ENCODE measurements at regions not wholly inside any gene's neighbourhood (a gene's known extent, or its start where the extent isn't known, plus 50 kb on each side); places are given as distances from the start of the nearest gene placed in this dataset.

- no peak for DNase-seq
- Histone ChIP-seq H3K4me1 (no peaks in the 10 kb centered on the region), H3K36me3 (no peaks in the 10 kb centered on the region), H3K27me3 (no peaks in the 10 kb centered on the region), H3K4me3 (ENCODE audit: low read depth, low read length) (no peak overlapping the region), H3K9me3 (no peaks in the 10 kb centered on the region)
- TF ChIP-seq, protein P1, sequence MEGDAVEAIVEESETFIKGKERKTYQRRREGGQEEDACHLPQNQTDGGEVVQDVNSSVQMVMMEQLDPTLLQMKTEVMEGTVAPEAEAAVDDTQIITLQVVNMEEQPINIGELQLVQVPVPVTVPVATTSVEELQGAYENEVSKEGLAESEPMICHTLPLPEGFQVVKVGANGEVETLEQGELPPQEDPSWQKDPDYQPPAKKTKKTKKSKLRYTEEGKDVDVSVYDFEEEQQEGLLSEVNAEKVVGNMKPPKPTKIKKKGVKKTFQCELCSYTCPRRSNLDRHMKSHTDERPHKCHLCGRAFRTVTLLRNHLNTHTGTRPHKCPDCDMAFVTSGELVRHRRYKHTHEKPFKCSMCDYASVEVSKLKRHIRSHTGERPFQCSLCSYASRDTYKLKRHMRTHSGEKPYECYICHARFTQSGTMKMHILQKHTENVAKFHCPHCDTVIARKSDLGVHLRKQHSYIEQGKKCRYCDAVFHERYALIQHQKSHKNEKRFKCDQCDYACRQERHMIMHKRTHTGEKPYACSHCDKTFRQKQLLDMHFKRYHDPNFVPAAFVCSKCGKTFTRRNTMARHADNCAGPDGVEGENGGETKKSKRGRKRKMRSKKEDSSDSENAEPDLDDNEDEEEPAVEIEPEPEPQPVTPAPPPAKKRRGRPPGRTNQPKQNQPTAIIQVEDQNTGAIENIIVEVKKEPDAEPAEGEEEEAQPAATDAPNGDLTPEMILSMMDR (IDR thresholded peaks at IDR 0.05; ENCODE audit: low read depth, low read length), result no peak
Measured at GRCh38 chr2:149872041-149872440, 284.5 kb upstream of the MMADHC start.

DNA sequence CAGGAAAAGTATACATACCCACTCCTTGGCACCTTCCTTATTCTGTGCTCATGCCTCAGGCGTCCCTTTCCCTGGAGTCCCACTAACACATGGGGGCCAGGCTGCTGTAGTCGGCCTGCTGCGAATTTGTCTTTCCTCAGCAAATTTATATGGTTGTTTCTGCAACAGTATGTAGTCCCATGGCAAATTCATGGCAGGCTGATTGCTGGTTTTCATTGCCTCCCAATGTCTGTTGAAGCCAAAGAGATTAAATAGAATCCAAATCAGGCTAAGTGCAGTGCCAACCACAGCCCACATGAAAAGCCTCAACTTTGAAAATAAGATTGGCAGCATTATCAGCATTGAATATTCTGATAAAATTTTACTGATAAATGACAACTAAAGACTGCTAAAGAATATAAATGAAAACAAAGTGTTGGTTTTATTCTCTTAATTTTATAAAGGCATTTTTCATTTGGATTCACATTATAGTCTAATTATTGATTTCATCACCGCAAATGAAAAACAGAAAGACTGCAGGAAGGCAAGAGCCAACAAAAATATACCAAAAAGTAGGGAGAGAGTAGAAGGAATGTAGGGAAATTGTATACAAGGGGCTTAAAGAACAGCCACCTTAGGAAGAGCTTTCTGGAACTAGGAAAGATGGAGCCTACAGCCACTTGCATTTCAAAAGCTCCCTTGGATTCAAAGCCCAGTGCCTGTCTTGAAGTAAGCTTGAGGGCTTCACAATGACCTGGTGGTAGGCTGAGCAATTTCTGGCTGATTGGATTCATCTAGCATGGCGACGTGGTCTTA lies 283.7 kb upstream of the MMADHC start:
- H3K4me1 ChIP-seq, result no peaks in the 10 kb centered on the region
- TF ChIP-seq, protein P1 (IDR thresholded peaks at IDR 0.05; ENCODE audit: low read depth, low read length), result no peak

GRCh38 chr2:149863227-149863626 lies 275.7 kb upstream of the MMADHC start:
- TF ChIP-seq, protein P1 (IDR thresholded peaks at IDR 0.05; ENCODE audit: low read depth, low read length), result no peak
- Histone ChIP-seq H3K4me3 (ENCODE audit: low read depth, low read length) (no peak overlapping the region), H3K27me3 (no peaks in the 10 kb centered on the region), H3K9me3 (no peaks in the 10 kb centered on the region), H3K4me1 (no peaks in the 10 kb centered on the region), H3K36me3 (no peaks in the 10 kb centered on the region)
- DNase-seq, result no peak

More for the DNA sequence above, 283.7 kb upstream of the MMADHC start:
- Histone ChIP-seq H3K27me3 (no peaks in the 10 kb centered on the region), H3K9me3 (no peaks in the 10 kb centered on the region), H3K36me3 (no peaks in the 10 kb centered on the region), H3K4me3 (ENCODE audit: low read depth, low read length) (no peak overlapping the region)
- DNase-seq, result no peak

- Histone ChIP-seq H3K36me3 (no peaks in the 10 kb centered on the region), H3K4me1 (no peaks in the 10 kb centered on the region), H3K9me3 (no peaks in the 10 kb centered on the region), H3K27me3 (no peaks in the 10 kb centered on the region), H3K4me3 (ENCODE audit: low read depth, low read length) (no peak overlapping the region)
- no peak for DNase-seq
- TF ChIP-seq, protein P1 (IDR thresholded peaks at IDR 0.05; ENCODE audit: low read depth, low read length), result no peak
Measured at GRCh38 chr2:149861034-149861433, 273.5 kb upstream of the MMADHC start.

- Histone ChIP-seq H3K4me3 (ENCODE audit: low read depth, low read length) (no peak overlapping the region), H3K9me3 (no peaks in the 10 kb centered on the region), H3K27me3 (no peaks in the 10 kb centered on the region), H3K36me3 (no peaks in the 10 kb centered on the region), H3K4me1 (no peaks in the 10 kb centered on the region)
- TF ChIP-seq, protein P1 (IDR thresholded peaks at IDR 0.05; ENCODE audit: low read depth, low read length), result no peak
- DNase-seq, result no peak
Measured at GRCh38 chr2:149860276-149860921, 272.8 kb upstream of the MMADHC start.

Data from BE2C (cell line).